Upper lobe of right lung (tissue), 1 donor: ENCODE measurements at regions not wholly inside any gene's neighbourhood (a gene's known extent, or its start where the extent isn't known, plus 50 kb on each side); places are given as distances from the start of the nearest gene placed in this dataset.
"Not testable (repeated sequence)": the region's sequence is repeated elsewhere in the genome, so short reads cannot be mapped to it uniquely, and the experiment has no call there.

Experiments
- ATAC-seq: fragments of 200-7000 bp; cut with Tn5 transposase; one replicate; pipeline ENCODE4 v1.9.1; 2020; ENCODE audit warnings: mild to moderate bottlenecking, moderate library complexity
- DNase-seq: peaks from one replicate; pipeline ENCODE4 v3.0.0-alpha.2; 2020
- H3K27ac ChIP-seq: fragments of 200-600 bp; one replicate; pipeline ENCODE4 v1.8.0; 2022
- H3K27me3 ChIP-seq: fragments of 200-600 bp; one replicate; pipeline ENCODE4 v1.8.0; 2022; ENCODE audit warnings: mild to moderate bottlenecking
- H3K36me3 ChIP-seq: fragments of 200-600 bp; one replicate; pipeline ENCODE4 v1.8.0; 2022
- H3K4me1 ChIP-seq: fragments of 200-600 bp; one replicate; pipeline ENCODE4 v1.8.0; 2022
- H3K4me3 ChIP-seq: fragments of 200-600 bp; one replicate; pipeline ENCODE4 v1.8.0; 2022; ENCODE audit warnings: mild to moderate bottlenecking
- H3K9me3 ChIP-seq: fragments of 200-600 bp; one replicate; pipeline ENCODE4 v1.8.0; 2022
- CTCF ChIP-seq: fragments of 200-600 bp; IDR thresholded peaks from one replicate; pipeline ENCODE4 v1.8.0; 2022; ENCODE audit warnings: antibody characterized with exemption
- intact Hi-C: fragments of 100-400 bp; cut with DNase I; formaldehyde crosslinking; loops from one replicate; pipeline ENCODE4 v1.11.0; 2022
- donor health status: DM: no; HTN: yes; CAD: no; lungs with severe emphysema.

GRCh38 chr17:70750983-70751382, 581.7 kb downstream of the KCNJ2 start:
- H3K27ac ChIP-seq: no peak overlapping the region
- no peaks in the 10 kb centered on the region for H3K9me3 ChIP-seq
- H3K4me1 ChIP-seq: no peaks in the 10 kb centered on the region
- no peaks in the 10 kb centered on the region for H3K27me3 ChIP-seq
- no peak for ATAC-seq
- no peak for DNase-seq
- no peaks in the 10 kb centered on the region for H3K36me3 ChIP-seq
- TF ChIP-seq CTCF: no peak
- intact Hi-C loops: no loop called here
- H3K4me3 ChIP-seq: no peak overlapping the region

GRCh38 chr17:70752461-70752860, 583.1 kb downstream of the KCNJ2 start:
- H3K9me3 ChIP-seq, H3K27ac ChIP-seq, H3K36me3 ChIP-seq, H3K4me3 ChIP-seq, H3K4me1 ChIP-seq, ATAC-seq, H3K27me3 ChIP-seq, intact Hi-C loops, DNase-seq: not testable (repeated sequence)

- DNase-seq (no peak), ATAC-seq (no peak)
- Histone ChIP-seq H3K36me3 (no peaks in the 10 kb centered on the region), H3K4me3 (no peak overlapping the region), H3K27me3 (no peaks in the 10 kb centered on the region), H3K9me3 (no peaks in the 10 kb centered on the region), H3K4me1 (no peaks in the 10 kb centered on the region), H3K27ac (no peak overlapping the region)
- no peak for TF ChIP-seq CTCF
- intact Hi-C loops: no loop called here
Observed at GRCh38 chr17:70752966-70753467, 583.7 kb downstream of the KCNJ2 start.

GRCh38 chr17:70763018-70763417, 593.7 kb downstream of the KCNJ2 start:
- ATAC-seq (no peak), DNase-seq (no peak)
- intact Hi-C loops: no loop called here
- Histone ChIP-seq H3K9me3 (no peaks in the 10 kb centered on the region), H3K4me3 (no peak overlapping the region), H3K4me1 (no peaks in the 10 kb centered on the region), H3K27ac (no peak overlapping the region), H3K36me3 (no peaks in the 10 kb centered on the region), H3K27me3 (no peaks in the 10 kb centered on the region)
- TF ChIP-seq CTCF: no peak

GRCh38 chr17:70767102-70767701, 597.9 kb downstream of the KCNJ2 start:
- no peaks in the 10 kb centered on the region for H3K4me1 ChIP-seq
- TF ChIP-seq CTCF: peak; percentile 60
- H3K4me3 ChIP-seq: no peak overlapping the region
- no peak for ATAC-seq
- H3K27ac ChIP-seq: no peak overlapping the region
- intact Hi-C loops: no loop called here
- H3K36me3 ChIP-seq: no peaks in the 10 kb centered on the region
- H3K27me3 ChIP-seq: no peaks in the 10 kb centered on the region
- H3K9me3 ChIP-seq: no peaks in the 10 kb centered on the region
- no peak for DNase-seq

GRCh38 chr17:70769956-70770355, 600.6 kb downstream of the KCNJ2 start:
- intact Hi-C loops: no loop called here
- no peak overlapping the region for H3K27ac ChIP-seq
- ATAC-seq (no peak), DNase-seq (no peak)
- no peaks in the 10 kb centered on the region for H3K4me1 ChIP-seq
- H3K27me3 ChIP-seq: no peaks in the 10 kb centered on the region
- H3K36me3 ChIP-seq: no peaks in the 10 kb centered on the region
- no peak for TF ChIP-seq CTCF
- H3K9me3 ChIP-seq: no peaks in the 10 kb centered on the region
- H3K4me3 ChIP-seq: no peak overlapping the region
